HepG2 (cell line): ENCODE measurements at regions not wholly inside any gene's neighbourhood (a gene's known extent, or its start where the extent isn't known, plus 50 kb on each side); places are given as distances from the start of the nearest gene placed in this dataset.

Experiments
- CCAR2 ChIP-seq: fragments of 200-400 bp; formaldehyde crosslinking; optimal IDR thresholded peaks from 2 replicates; pipeline ENCODE3; 2018; ENCODE audit warnings: low read depth, mild to moderate bottlenecking, low read length, moderate library complexity
- KDM5B ChIP-seq: sonication (generic); formaldehyde crosslinking; IDR thresholded peaks from 2 replicates; pipeline ENCODE4 v1.4.0; 2020; ENCODE audit warnings: missing genetic modification reagents, mild to moderate bottlenecking, borderline replicate concordance
- MNT ChIP-seq: fragments of 450-650 bp; IDR thresholded peaks from 2 replicates; pipeline ENCODE4 v1.6.1; 2016
- PRDM15 ChIP-seq: sonication (generic); formaldehyde crosslinking; IDR thresholded peaks from 2 replicates; pipeline ENCODE4 v1.4.0; 2020; ENCODE audit warnings: missing genetic modification reagents
- SETDB1 ChIP-seq: sonication (generic); formaldehyde crosslinking; IDR thresholded peaks from 2 replicates; pipeline ENCODE4 v1.5.1; 2020; ENCODE audit warnings: missing genetic modification reagents, mild to moderate bottlenecking, borderline replicate concordance
- SRSF1 ChIP-seq: fragments of 200-400 bp; formaldehyde crosslinking; optimal IDR thresholded peaks from 2 replicates; pipeline ENCODE3; 2017; ENCODE audit warnings: mild to moderate bottlenecking, low read depth, low read length, moderate library complexity
- THAP7 ChIP-seq: sonication (generic); formaldehyde crosslinking; IDR thresholded peaks from 2 replicates; pipeline ENCODE4 v1.8.1; 2023; ENCODE audit warnings: mild to moderate bottlenecking, missing genetic modification reagents
- YY1 ChIP-seq: IDR thresholded peaks from 2 replicates; pipeline ENCODE4 v1.6.1; 2011; ENCODE audit warnings: low read length, low read depth, moderate library complexity, mild to moderate bottlenecking; ENCODE audit not compliant: insufficient read depth, insufficient replicate concordance
- ZIK1 ChIP-seq: sonication (generic); formaldehyde crosslinking; IDR thresholded peaks from 2 replicates; pipeline ENCODE4 v1.5.0; 2020; ENCODE audit warnings: mild to moderate bottlenecking, low read depth, missing genetic modification reagents, borderline replicate concordance
- ZMAT3 ChIP-seq: sonication (generic); formaldehyde crosslinking; conservative IDR thresholded peaks from 2 replicates; pipeline ENCODE4 v1.7.0; 2021; ENCODE audit warnings: missing genetic modification reagents
- ZNF205 ChIP-seq: IDR thresholded peaks from 2 replicates; pipeline ENCODE4 v1.6.1; 2018; ENCODE audit warnings: missing biosample characterization, missing genetic modification reagents
- ZNF251 ChIP-seq: sonication (generic); formaldehyde crosslinking; IDR thresholded peaks from 2 replicates; pipeline ENCODE4 v1.9.0; 2021; ENCODE audit warnings: mild to moderate bottlenecking, missing genetic modification reagents
- ZNF292 ChIP-seq: sonication (generic); formaldehyde crosslinking; IDR thresholded peaks from 2 replicates; pipeline ENCODE4 v1.8.1; 2022; ENCODE audit warnings: mild to moderate bottlenecking, low read depth, missing genetic modification reagents, borderline replicate concordance
- ZNF33B ChIP-seq: sonication (generic); formaldehyde crosslinking; IDR thresholded peaks from 2 replicates; pipeline ENCODE4 v1.5.1; 2020; ENCODE audit warnings: mild to moderate bottlenecking, missing genetic modification reagents
- ZNF451 ChIP-seq: sonication (generic); formaldehyde crosslinking; IDR thresholded peaks from 2 replicates; pipeline ENCODE4 v1.5.0; 2020; ENCODE audit warnings: mild to moderate bottlenecking, missing genetic modification reagents
- ZNF550 ChIP-seq: sonication (generic); formaldehyde crosslinking; IDR thresholded peaks from 2 replicates; pipeline ENCODE4 v1.4.0; 2020; ENCODE audit warnings: mild to moderate bottlenecking, missing genetic modification reagents, borderline replicate concordance
- ZNF780A ChIP-seq: sonication (generic); formaldehyde crosslinking; IDR thresholded peaks from 2 replicates; pipeline ENCODE4 v1.8.0; 2022; ENCODE audit warnings: mild to moderate bottlenecking, missing genetic modification reagents, moderate library complexity
- TF ChIP-seq, protein P1 (sequence below): sonication (generic); formaldehyde crosslinking; conservative IDR thresholded peaks from 2 replicates; pipeline ENCODE4 v1.4.0; 2020; ENCODE audit warnings: mild to moderate bottlenecking, missing genetic modification reagents, moderate library complexity
- TF ChIP-seq, protein P2 (sequence below): sonication (generic); formaldehyde crosslinking; IDR thresholded peaks from 2 replicates; pipeline ENCODE4 v1.4.0; 2020; ENCODE audit warnings: missing genetic modification reagents; ENCODE audit errors: not compliant biosample characterization

DNA sequence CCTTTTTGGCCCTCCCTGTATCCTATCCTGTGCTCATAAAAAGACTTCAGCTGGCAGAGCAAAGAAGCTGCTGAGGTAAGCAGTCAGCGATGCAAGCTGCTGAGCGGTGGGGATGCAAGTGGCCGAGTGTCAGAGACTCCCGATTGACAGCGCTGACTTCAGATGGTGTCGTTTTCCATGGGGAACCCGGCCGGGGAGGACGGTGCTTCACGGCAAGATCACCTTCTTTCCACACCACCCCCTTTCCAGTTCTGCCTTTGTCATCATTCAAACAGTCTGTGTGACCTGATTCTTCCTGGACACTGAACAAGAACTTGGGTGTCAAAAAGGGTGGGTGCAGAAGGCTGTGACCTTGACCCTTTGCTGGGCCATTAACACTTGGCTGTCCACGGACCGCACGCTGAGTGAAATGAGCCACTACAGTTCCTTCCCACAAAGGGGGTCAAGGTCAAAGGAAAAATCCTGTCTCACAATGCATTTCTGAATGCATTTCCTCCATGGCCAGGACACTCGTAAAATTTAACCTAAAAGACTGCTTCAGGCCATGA is 52.9 kb upstream of the UNC93A start (continued):
- TF ChIP-seq, protein P1, sequence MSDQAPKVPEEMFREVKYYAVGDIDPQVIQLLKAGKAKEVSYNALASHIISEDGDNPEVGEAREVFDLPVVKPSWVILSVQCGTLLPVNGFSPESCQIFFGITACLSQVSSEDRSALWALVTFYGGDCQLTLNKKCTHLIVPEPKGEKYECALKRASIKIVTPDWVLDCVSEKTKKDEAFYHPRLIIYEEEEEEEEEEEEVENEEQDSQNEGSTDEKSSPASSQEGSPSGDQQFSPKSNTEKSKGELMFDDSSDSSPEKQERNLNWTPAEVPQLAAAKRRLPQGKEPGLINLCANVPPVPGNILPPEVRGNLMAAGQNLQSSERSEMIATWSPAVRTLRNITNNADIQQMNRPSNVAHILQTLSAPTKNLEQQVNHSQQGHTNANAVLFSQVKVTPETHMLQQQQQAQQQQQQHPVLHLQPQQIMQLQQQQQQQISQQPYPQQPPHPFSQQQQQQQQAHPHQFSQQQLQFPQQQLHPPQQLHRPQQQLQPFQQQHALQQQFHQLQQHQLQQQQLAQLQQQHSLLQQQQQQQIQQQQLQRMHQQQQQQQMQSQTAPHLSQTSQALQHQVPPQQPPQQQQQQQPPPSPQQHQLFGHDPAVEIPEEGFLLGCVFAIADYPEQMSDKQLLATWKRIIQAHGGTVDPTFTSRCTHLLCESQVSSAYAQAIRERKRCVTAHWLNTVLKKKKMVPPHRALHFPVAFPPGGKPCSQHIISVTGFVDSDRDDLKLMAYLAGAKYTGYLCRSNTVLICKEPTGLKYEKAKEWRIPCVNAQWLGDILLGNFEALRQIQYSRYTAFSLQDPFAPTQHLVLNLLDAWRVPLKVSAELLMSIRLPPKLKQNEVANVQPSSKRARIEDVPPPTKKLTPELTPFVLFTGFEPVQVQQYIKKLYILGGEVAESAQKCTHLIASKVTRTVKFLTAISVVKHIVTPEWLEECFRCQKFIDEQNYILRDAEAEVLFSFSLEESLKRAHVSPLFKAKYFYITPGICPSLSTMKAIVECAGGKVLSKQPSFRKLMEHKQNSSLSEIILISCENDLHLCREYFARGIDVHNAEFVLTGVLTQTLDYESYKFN, result peak; percentile 3; the same call in 1 of the 2 replicates
- TF ChIP-seq PRDM15 (CRISPR knock-in tag) (no peak), MNT (no peak), ZNF292 (CRISPR knock-in tag) (peak; percentile 50), ZNF780A (CRISPR knock-in tag) (no peak), THAP7 (no peak), ZNF451 (CRISPR knock-in tag) (no peak; the same call in 1 of the 2 replicates), ZNF33B (CRISPR knock-in tag) (peak; percentile 60; the same call in 1 of the 2 replicates), ZNF550 (CRISPR knock-in tag) (no peak), YY1 (no peak), KDM5B (CRISPR knock-in tag) (peak; percentile 43; the same call in 1 of the 2 replicates), ZMAT3 (CRISPR knock-in tag) (peak; percentile 53), ZNF205 (CRISPR knock-in tag) (no peak), ZIK1 (CRISPR knock-in tag) (0 out of 2 replicates have a peak, but pooled peaks have one; percentile 36), ZNF251 (CRISPR knock-in tag) (no peak), CCAR2 (no peak), SRSF1 (no peak), SETDB1 (CRISPR knock-in tag) (no peak)
- TF ChIP-seq, protein P2, sequence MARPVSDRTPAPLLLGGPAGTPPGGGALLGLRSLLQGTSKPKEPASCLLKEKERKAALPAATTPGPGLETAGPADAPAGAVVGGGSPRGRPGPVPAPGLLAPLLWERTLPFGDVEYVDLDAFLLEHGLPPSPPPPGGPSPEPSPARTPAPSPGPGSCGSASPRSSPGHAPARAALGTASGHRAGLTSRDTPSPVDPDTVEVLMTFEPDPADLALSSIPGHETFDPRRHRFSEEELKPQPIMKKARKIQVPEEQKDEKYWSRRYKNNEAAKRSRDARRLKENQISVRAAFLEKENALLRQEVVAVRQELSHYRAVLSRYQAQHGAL, result no peak
